HG03521 (cell line): ENCODE measurements at regions not wholly inside any gene's neighbourhood (a gene's known extent, or its start where the extent isn't known, plus 50 kb on each side); places are given as distances from the start of the nearest gene placed in this dataset.
"Not testable (repeated sequence)": the region's sequence is repeated elsewhere in the genome, so short reads cannot be mapped to it uniquely, and the experiment has no call there.

Experiments
- ATAC-seq: cut with Tn5 transposase; IDR thresholded peaks from one replicate; pipeline ENCODE4 v1.9.1; 2021; ENCODE audit warnings: mild to moderate bottlenecking, moderate library complexity; ENCODE audit not compliant: unreplicated experiment

- ATAC-seq: no peak
Observed at GRCh38 chr4:15162465-15163283, 160.4 kb downstream of the CPEB2 start.

DNA sequence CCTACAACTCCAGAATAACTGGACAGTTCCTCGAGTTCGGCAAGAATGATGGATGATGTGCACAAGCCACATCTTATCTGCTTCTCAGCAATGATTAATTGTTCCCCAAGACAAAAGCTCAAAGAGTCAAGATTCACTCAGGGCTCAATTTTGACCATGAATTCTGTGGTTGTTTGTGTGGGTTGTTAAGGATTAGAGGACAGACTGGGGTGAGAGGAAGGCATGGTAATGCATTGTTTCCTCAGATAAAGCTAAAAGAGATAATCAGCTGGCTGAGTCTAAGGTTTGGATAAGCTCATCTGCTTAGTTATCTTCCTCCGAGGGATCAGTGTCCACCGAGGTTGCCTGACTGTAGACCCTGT is 161.0 kb downstream of the CPEB2 start:
- ATAC-seq: no peak

DNA sequence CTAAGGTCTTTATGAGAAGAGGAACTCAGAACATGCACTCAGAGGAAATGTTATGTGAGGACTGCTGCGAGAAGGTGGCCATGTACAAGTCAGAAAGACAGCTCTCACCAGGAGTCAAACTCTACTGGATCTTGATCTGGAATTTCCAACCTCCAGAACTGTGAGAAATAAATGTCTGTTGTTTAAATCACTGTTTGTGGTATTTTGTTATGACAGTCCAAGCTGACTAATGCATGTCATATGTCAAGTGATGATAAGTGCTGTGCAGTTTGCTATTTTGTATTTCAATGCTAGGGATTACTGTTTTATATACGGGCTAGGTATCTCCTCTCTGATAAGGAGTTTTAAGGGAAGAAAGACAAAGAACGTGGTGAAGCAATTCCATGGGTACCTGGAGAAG is 162.3 kb downstream of the CPEB2 start:
- ATAC-seq: no peak

DNA sequence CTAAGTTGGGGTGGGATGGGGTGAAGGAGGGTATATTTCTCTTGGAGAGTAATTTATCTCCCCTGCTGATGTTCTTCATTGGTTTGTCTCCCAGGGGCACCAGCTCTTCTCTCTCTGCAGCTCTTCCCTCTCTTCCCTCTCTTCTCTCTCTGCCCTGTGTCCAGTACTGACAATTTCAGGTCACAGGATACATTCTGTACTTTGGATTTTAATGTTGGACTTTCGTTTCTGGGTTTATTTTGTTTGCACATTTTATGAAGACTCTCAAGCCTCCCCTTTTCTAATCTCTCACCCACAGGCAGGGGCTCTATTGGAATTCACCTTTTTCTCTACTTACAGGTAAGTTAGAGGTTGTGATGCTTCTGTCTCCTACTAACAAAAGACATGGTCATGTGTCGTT is 165.5 kb downstream of the CPEB2 start:
- ATAC-seq: no peak

- no peak for ATAC-seq
Observed at GRCh38 chr4:15168759-15169158, 166.5 kb downstream of the CPEB2 start.

DNA sequence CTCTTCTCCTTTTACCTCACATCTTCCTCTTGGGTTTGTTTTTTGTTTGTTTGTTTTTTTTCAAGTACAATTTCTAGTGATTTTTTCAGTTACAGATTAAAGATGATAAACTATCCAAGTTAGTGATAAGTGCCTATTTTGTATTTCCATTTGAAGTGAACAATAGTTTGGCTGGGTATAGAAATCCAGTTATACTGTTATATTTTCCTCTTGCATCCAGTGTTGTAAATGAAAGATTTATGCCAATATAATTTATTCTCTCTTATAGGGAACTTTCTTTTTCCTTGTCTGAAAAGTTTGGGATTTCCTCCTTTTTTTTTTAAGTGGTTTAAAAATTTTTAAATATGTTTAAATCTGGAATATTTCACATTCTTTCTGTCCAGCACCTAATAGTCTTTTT is 169.4 kb downstream of the CPEB2 start:
- no peak for ATAC-seq

DNA sequence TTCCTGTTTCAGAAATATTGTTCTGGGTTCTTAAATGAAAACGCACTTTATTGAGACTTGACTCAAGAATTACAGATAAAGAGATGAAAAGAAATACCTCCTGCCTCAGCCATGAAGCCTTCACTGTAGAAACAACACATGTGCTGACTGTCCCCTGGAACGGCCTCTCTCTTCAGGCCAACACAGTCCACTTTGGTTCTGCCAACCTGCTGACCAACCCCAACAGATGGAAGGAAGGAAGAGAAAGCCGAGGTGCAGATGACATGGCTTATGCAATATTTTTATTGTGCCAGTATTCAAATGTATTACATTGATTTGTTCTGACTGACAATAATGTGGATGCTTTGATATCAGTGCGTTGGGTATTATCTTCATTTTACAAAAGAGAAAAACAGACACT is 171.0 kb downstream of the CPEB2 start:
- ATAC-seq: no peak

DNA sequence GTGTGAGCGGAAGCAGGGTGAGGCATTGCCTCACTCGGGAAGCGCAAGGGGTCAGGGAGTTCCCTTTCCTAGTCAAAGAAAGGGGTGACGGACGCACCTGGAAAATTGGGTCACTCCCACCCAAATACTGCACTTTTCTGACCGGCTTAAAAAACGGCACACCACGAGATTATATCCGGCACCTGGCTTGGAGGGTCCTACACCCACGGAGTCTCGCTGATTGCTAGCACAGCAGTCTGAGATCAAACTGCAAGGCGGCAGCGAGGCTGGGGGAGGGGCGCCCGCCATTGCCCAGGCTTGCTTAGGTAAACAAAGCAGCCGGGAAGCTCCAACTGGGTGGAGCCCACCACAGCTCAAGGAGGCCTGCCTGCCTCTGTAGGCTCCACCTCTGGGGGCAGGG is 171.9 kb downstream of the CPEB2 start:
- ATAC-seq: not testable (repeated sequence)

GRCh38 chr4:15179842-15180241 is 177.6 kb downstream of the CPEB2 start:
- not testable (repeated sequence) for ATAC-seq

DNA sequence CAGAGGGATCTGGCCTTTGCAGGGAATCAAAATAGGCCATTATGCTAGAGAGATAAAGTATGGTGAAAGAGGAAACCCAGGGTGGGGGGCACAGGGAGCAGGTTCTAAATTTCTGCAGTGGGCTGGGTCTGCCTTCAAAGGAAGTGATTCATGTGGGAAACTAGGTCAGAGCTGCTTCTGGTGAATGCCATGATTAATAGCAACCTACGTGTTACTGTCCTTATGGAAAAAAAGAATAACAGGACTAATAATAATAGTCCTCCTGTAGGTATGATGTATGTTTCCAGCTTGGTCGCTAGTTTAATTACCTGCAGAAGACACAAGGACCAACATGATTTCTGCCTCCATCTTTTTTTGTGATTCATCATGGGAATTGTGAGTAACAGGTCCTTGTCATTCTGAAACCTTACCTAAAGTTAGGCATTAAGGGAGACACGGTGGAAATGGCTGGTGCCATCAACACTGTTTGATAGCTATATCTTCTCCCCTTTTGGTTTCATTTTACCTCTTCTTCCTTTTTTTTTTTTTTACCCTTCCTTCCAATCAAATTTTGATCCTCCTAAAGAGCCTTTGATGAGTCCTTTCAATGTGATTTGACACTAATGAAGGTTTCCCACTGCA is 180.4 kb downstream of the CPEB2 start:
- ATAC-seq: no peak

- ATAC-seq: no peak
Observed at GRCh38 chr4:15186149-15186548, 183.9 kb downstream of the CPEB2 start.

DNA sequence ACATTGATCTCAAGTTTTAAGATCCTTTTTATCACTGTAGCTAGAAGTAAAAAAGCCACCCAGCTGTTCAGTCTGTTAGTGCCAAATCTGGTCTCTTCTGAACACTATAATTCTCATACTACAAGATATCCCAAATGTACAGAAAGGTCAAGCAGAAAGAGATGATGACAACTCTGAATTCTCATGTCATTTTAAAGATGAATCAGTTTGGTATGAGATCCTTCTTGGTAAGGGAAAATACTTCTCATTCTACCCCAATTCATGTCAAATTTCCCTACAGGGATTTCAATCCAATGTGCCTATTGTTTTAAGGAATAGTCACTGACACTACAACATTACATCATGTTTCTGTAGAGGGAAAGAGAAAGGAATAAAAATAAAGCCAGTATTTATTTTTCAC is 184.5 kb downstream of the CPEB2 start:
- ATAC-seq: no peak

GRCh38 chr4:15188605-15189539 is 186.6 kb downstream of the CPEB2 start:
- no peak for ATAC-seq

DNA sequence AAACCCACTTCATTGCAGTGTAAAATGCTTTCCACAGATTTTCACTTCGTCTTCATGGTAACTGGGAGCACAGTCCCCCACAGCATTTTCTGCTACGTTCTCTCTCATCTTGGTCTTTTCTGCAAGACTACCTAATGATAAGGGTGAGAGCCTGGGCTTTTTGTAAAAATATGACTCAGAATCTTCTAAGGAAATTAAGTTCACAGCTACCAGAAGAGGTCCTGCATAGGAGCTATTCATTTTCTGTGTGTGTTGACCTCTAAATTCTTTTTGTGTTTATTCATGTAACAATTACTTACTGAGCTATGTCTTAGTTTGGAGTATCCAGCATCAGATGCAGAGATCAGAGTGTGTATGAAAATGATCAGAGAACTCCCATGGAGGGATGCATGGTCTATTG is 192.2 kb downstream of the CPEB2 start:
- no peak for ATAC-seq

DNA sequence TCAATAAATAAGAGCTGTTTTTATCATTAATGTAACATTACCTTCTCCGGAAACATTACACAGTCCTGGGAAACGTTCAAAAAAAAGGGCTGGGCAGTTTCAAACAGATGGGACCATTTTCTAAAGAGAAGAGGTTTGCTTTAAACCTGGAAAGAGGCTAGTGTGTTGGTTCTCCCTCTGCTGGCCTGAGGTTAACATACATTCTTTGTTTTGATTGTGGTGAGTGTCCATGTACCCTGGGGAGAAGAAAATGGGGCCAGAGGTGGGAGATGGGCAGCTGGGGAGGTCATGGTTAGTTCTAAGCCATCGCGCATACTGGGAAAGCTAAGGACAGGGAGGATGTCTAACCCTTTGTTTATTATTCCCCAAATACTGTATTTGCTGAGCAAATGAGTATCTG is 194.7 kb downstream of the CPEB2 start:
- no peak for ATAC-seq

DNA sequence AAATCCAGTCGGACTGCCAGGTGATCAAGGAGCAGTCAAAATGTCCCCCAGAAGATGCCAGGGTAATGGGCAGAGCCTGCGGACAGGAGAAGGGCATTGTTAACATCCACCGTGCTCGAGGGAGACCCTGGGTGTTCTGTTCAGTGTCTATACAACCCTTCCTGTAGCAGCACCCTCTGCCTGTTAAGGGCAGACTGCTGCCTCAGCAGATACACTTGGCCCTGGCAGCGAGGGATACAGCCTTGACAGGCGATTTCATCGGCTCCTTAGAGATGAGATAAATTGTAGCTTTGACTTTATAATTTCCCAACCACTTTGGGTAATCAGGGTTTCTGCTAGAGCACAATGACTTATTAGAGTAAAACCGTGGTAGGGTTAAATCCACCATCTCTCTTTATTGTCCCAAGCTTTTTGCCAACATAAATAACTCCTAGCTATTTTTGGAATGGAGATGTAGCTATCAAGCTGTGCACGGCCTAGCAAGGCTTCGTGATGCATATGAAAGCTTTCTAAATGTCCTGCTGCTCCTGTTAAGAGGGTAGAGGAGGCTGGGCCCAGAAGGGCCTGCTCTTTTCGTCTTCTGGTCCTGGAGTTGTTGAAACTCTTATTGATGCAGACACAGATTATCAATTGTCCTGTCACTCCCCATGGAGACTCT is 195.9 kb downstream of the CPEB2 start:
- ATAC-seq: no peak

DNA sequence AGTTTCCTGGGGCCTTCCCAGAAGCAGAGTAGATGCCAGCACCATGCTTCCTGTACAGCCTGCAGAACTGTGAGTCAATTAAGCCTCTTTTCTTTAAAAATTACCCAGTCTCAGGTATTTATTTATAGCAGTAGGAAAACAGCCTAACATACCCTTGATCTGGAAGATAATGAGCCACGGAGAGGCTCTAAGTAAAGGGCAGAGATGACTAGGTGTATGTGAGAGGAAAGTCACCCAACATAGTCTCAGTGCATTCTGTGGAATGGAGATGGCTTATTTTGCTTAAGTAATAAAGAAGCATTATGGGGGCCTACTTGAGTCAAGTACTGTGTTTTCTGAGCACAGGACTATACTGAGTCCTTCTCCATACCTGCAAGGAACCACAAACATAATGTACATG is 199.5 kb downstream of the CPEB2 start:
- no peak for ATAC-seq

DNA sequence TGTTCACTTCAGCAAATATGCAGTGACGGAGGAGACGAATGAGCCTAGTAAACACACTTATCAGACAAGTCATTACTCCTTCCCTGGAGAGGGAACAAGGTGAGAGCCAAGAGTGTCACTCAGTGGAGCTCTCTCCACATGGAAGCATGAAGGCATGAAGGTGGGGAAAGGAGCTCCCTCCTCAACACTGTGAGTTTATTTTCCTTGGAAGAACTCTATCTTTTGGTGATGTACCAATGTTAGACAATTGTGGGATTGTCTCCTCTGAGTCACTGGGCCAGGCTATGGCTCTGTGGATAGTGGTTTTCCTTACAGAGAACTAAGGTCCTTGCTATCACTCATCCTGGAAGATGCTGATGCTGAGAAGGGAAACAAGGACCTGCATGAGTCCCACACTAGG is 200.2 kb downstream of the CPEB2 start:
- ATAC-seq: no peak

DNA sequence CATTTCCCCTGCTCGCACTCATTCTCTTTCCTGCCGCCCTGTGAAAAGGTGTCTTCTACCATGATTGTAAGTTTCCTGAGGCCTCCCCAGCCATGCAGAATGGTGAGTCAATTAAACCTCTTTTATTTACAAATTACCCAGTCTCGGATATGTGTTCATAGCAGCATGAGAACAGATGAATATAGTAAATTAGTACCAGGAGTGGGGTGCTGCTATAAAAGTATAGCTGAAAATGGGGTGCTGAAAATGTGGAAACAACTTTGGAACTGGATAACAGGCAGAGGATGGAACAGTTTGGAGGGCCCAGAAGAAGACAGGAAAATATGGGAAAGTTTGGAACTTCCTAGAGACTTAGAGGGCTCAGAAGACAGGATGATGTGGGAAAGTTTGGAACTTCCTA is 204.2 kb downstream of the CPEB2 start:
- ATAC-seq: not testable (repeated sequence)

GRCh38 chr4:15213302-15213970 is 211.2 kb downstream of the CPEB2 start:
- no peak for ATAC-seq

- ATAC-seq: no peak
Observed at GRCh38 chr4:15215109-15215508, 212.7 kb upstream of the C1QTNF7 start.
